ENCODE measurements at regions not wholly inside any gene's neighbourhood (a gene's known extent, or its start where the extent isn't known, plus 50 kb on each side); places are given as distances from the start of the nearest gene placed in this dataset.

GRCh38 chr3:105199217-105199616, 167.5 kb upstream of the ALCAM start:
- H3K27ac ChIP-seq (ENCODE audit: low read depth in 1 of 2, low read length in 1 of 2): no peak overlapping the region
- no peak overlapping the region for H3K4me3 ChIP-seq
- peaks cover 0 to 6% (median 0%) of the 10 kb centered on the region in 5 donors for H3K4me1 ChIP-seq (ENCODE audit: control insufficient read depth in 5 of 5, insufficient read depth in 5 of 5, low read length in 5 of 5)
- no peak overlapping the region for H3K9ac ChIP-seq (ENCODE audit: insufficient read depth in 1 of 2, low read length in 2 of 2)
- ATAC-seq (ENCODE audit: insufficient read depth, low FRiP score) (no peak), DNase-seq (no peak)
- no peak for TF ChIP-seq CTCF (IDR thresholded peaks at IDR 0.05; ENCODE audit: control extremely low read depth, extremely low read depth)
- WGBS, 2 donors: 71 to 84% methylated on average over 3 of the region's 3 CpGs
- peaks cover 0 to 3% (median 0%) of the 10 kb centered on the region in 4 donors for H3K9me3 ChIP-seq (ENCODE audit: control insufficient read depth in 4 of 4, insufficient read depth in 3 of 4, low read length in 3 of 4)
- no peaks in the 10 kb centered on the region for H3K27me3 ChIP-seq (ENCODE audit: control insufficient read depth in 3 of 3, insufficient read depth in 3 of 3, low read length in 2 of 3)
- H3K36me3 ChIP-seq (ENCODE audit: control insufficient read depth in 4 of 4, insufficient read depth in 4 of 4, low read length in 4 of 4): no peaks in the 10 kb centered on the region

- TF ChIP-seq CTCF (IDR thresholded peaks at IDR 0.05; ENCODE audit: control extremely low read depth, extremely low read depth): no peak
- WGBS, 2 donors: 90 to 91% methylated on average over 1 of the region's 1 CpG
Observed at GRCh38 chr3:105210141-105210540, 156.6 kb upstream of the ALCAM start.

GRCh38 chr3:105214590-105214989, 152.1 kb upstream of the ALCAM start:
- Histone ChIP-seq H3K4me3 (no peak overlapping the region), H3K9ac (ENCODE audit: insufficient read depth in 1 of 2, low read length in 2 of 2) (no peak overlapping the region), H3K9me3 (ENCODE audit: control insufficient read depth in 4 of 4, insufficient read depth in 3 of 4, low read length in 3 of 4) (no peaks in the 10 kb centered on the region), H3K4me1 (ENCODE audit: control insufficient read depth in 5 of 5, insufficient read depth in 5 of 5, low read length in 5 of 5) (no peaks in the 10 kb centered on the region), H3K36me3 (ENCODE audit: control insufficient read depth in 4 of 4, insufficient read depth in 4 of 4, low read length in 4 of 4) (no peaks in the 10 kb centered on the region), H3K27ac (ENCODE audit: low read depth in 1 of 2, low read length in 1 of 2) (no peak overlapping the region), H3K27me3 (ENCODE audit: control insufficient read depth in 3 of 3, insufficient read depth in 3 of 3, low read length in 2 of 3) (no peaks in the 10 kb centered on the region)
- TF ChIP-seq CTCF (IDR thresholded peaks at IDR 0.05; ENCODE audit: control extremely low read depth, extremely low read depth): no peak
- DNase-seq (no peak), ATAC-seq (ENCODE audit: insufficient read depth, low FRiP score) (no peak)
- WGBS, 2 donors: 87 to 93% methylated on average over 1 of the region's 1 CpG

More at GRCh38 chr3:105210141-105210540, 156.6 kb upstream of the ALCAM start:
- Histone ChIP-seq H3K9ac (ENCODE audit: insufficient read depth in 1 of 2, low read length in 2 of 2) (no peak overlapping the region), H3K27ac (ENCODE audit: low read depth in 1 of 2, low read length in 1 of 2) (no peak overlapping the region), H3K27me3 (ENCODE audit: control insufficient read depth in 3 of 3, insufficient read depth in 3 of 3, low read length in 2 of 3) (no peaks in the 10 kb centered on the region), H3K4me1 (ENCODE audit: control insufficient read depth in 5 of 5, insufficient read depth in 5 of 5, low read length in 5 of 5) (no peaks in the 10 kb centered on the region), H3K9me3 (ENCODE audit: control insufficient read depth in 4 of 4, insufficient read depth in 3 of 4, low read length in 3 of 4) (no peaks in the 10 kb centered on the region), H3K4me3 (no peak overlapping the region), H3K36me3 (ENCODE audit: control insufficient read depth in 4 of 4, insufficient read depth in 4 of 4, low read length in 4 of 4) (no peaks in the 10 kb centered on the region)
- DNase-seq: no peak
- no peak for ATAC-seq (ENCODE audit: insufficient read depth, low FRiP score)

- 86 to 87% methylated on average over 8 of the region's 8 CpGs for WGBS, 2 donors
Observed at GRCh38 chr3:105222568-105223093, 144.1 kb upstream of the ALCAM start.

More at GRCh38 chr3:105222568-105223093, 144.1 kb upstream of the ALCAM start:
- ATAC-seq (ENCODE audit: insufficient read depth, low FRiP score): no peak
- Histone ChIP-seq H3K27ac (ENCODE audit: low read depth in 1 of 2, low read length in 1 of 2) (no peak overlapping the region), H3K9me3 (ENCODE audit: control insufficient read depth in 4 of 4, insufficient read depth in 3 of 4, low read length in 3 of 4) (no peaks in the 10 kb centered on the region), H3K27me3 (ENCODE audit: control insufficient read depth in 3 of 3, insufficient read depth in 3 of 3, low read length in 2 of 3) (no peaks in the 10 kb centered on the region), H3K9ac (ENCODE audit: insufficient read depth in 1 of 2, low read length in 2 of 2) (no peak overlapping the region), H3K4me1 (ENCODE audit: control insufficient read depth in 5 of 5, insufficient read depth in 5 of 5, low read length in 5 of 5) (no peaks in the 10 kb centered on the region), H3K36me3 (ENCODE audit: control insufficient read depth in 4 of 4, insufficient read depth in 4 of 4, low read length in 4 of 4) (no peaks in the 10 kb centered on the region), H3K4me3 (no peak overlapping the region)
- DNase-seq: no peak
- TF ChIP-seq CTCF (IDR thresholded peaks at IDR 0.05; ENCODE audit: control extremely low read depth, extremely low read depth): no peak

Data from lung (tissue), 11 donors.